ENCODE measurements at regions not wholly inside any gene's neighbourhood (a gene's known extent, or its start where the extent isn't known, plus 50 kb on each side); places are given as distances from the start of the nearest gene placed in this dataset.

DNA sequence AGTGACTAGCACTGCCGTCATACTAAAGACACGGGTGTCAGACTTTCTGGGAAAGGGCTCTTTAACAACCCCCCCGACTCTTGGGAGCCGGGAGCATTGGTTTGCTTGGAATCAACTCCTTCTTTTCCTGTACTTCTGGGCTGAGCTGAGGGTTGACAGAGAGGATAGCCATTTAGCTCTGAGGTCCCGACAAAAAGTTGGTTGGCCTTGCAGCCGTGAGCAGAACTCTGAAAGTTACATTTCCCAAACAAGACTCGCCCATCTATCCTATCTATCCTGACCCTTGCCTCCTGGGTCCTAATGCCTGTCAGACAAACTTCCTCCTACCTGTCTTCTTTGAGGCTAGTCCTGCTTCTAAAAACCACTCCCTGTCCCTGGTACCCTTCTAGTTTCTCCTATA is 460.8 kb upstream of the TOM1L1 start:
- TF ChIP-seq, protein P1, sequence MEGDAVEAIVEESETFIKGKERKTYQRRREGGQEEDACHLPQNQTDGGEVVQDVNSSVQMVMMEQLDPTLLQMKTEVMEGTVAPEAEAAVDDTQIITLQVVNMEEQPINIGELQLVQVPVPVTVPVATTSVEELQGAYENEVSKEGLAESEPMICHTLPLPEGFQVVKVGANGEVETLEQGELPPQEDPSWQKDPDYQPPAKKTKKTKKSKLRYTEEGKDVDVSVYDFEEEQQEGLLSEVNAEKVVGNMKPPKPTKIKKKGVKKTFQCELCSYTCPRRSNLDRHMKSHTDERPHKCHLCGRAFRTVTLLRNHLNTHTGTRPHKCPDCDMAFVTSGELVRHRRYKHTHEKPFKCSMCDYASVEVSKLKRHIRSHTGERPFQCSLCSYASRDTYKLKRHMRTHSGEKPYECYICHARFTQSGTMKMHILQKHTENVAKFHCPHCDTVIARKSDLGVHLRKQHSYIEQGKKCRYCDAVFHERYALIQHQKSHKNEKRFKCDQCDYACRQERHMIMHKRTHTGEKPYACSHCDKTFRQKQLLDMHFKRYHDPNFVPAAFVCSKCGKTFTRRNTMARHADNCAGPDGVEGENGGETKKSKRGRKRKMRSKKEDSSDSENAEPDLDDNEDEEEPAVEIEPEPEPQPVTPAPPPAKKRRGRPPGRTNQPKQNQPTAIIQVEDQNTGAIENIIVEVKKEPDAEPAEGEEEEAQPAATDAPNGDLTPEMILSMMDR (IDR thresholded peaks at IDR 0.05; ENCODE audit: low read depth, low read length) = no peak
- TF ChIP-seq EZH2phosphoT487 (IDR thresholded peaks at IDR 0.05; ENCODE audit: low read depth) = no peak

Data from OCI-LY3 (cell line).